PC-3 (cell line): ENCODE measurements at regions not wholly inside any gene's neighbourhood (a gene's known extent, or its start where the extent isn't known, plus 50 kb on each side); places are given as distances from the start of the nearest gene placed in this dataset.

Experiments
- ATAC-seq: fragments of 200-7000 bp; cut with Tn5 transposase; 2 replicates; pipeline ENCODE4 v1.9.1; 2020; ENCODE audit warnings: mild to moderate bottlenecking, moderate library complexity
- BruUV-seq: library from RNA; stranded (reverse); fragments of 400-500 nt; replicated peaks from 2 replicates; lab custom pipeline; 2021; lab: Mats Ljungman, UMichigan
- CTCF ChIA-PET: fragments of 300-600 bp; sonication (Branson Sonifier 250); formaldehyde crosslinking; loops from one replicate; lab custom pipeline; 2022; ENCODE audit warnings: antibody characterized with exemption; lab: Charles Lee
- POLR2A ChIA-PET: fragments of 300-600 bp; sonication (Branson Sonifier 250); formaldehyde crosslinking; loops from one replicate; lab custom pipeline; 2022; ENCODE audit warnings: antibody characterized with exemption; ENCODE audit not compliant: unreplicated experiment; lab: Charles Lee
- DNase-seq: peaks from one replicate; pipeline ENCODE4 v3.0.0-alpha.2; 2015
- H2AFZ ChIP-seq: fragments of 300-600 bp; sonication (generic); 2 replicates; pipeline ENCODE4 v1.6.0; 2016; ENCODE audit warnings: antibody characterized with exemption, low read length
- H3F3A ChIP-seq: fragments of 300-600 bp; sonication (generic); one replicate; pipeline ENCODE4 v1.6.0; 2017; ENCODE audit warnings: antibody characterized with exemption, low read length, control low read depth, mild to moderate bottlenecking; ENCODE audit not compliant: unreplicated experiment
- H3K27ac ChIP-seq: fragments of 300-600 bp; sonication (generic); 2 replicates; pipeline ENCODE4 v1.5.1; 2016; ENCODE audit warnings: mild to moderate bottlenecking, low read length
- H3K27me3 ChIP-seq: fragments of 300-600 bp; sonication (generic); 2 replicates; pipeline ENCODE4 v1.6.1; 2016; ENCODE audit warnings: low read length, mixed read lengths
- H3K36me3 ChIP-seq: fragments of 300-600 bp; sonication (generic); 2 replicates; pipeline ENCODE4 v1.6.1; 2016; ENCODE audit warnings: low read depth, mixed run types, low read length, mixed read lengths
- H3K4me1 ChIP-seq: fragments of 300-600 bp; sonication (generic); 2 replicates; pipeline ENCODE4 v1.5.1; 2016; ENCODE audit warnings: low read length; ENCODE audit not compliant: insufficient read depth
- H3K4me2 ChIP-seq: fragments of 300-600 bp; sonication (generic); 2 replicates; pipeline ENCODE4 v1.6.0; 2016; ENCODE audit warnings: low read length
- H3K4me3 ChIP-seq: fragments of 300-600 bp; sonication (generic); 2 replicates; pipeline ENCODE4 v1.5.1; 2016; ENCODE audit warnings: mild to moderate bottlenecking, low read length, mixed read lengths
- H3K79me2 ChIP-seq: fragments of 300-600 bp; sonication (generic); 2 replicates; pipeline ENCODE4 v1.6.1; 2017; ENCODE audit warnings: low read length, mixed read lengths
- H3K9ac ChIP-seq: fragments of 300-600 bp; sonication (generic); 2 replicates; pipeline ENCODE4 v1.6.0; 2016; ENCODE audit warnings: mild to moderate bottlenecking, low read length
- H3K9me2 ChIP-seq: fragments of 300-600 bp; sonication (generic); replicated peaks from 2 replicates; pipeline ENCODE4 v1.6.1; 2016; ENCODE audit warnings: mixed run types, low read length, mixed read lengths
- H3K9me3 ChIP-seq: fragments of 300-600 bp; sonication (generic); 2 replicates; pipeline ENCODE4 v1.6.1; 2016; ENCODE audit warnings: low read length, mixed read lengths
- H4K20me1 ChIP-seq: fragments of 300-600 bp; sonication (generic); 2 replicates; pipeline ENCODE4 v1.6.1; 2016; ENCODE audit warnings: low read length, mixed read lengths
- EZH2 ChIP-seq: fragments of 300-600 bp; sonication (generic); IDR thresholded peaks from one replicate; pipeline ENCODE4 v1.6.1; 2017; ENCODE audit warnings: antibody characterized with exemption, mild to moderate bottlenecking, low read length; ENCODE audit not compliant: unreplicated experiment
- EZH2phosphoT487 ChIP-seq: fragments of 300-600 bp; sonication (generic); IDR thresholded peaks from 2 replicates; pipeline ENCODE4 v1.6.1; 2018; ENCODE audit warnings: mild to moderate bottlenecking, antibody characterized with exemption, low read length, borderline replicate concordance
- intact Hi-C: fragments of 100-400 bp; cut with micrococcal nuclease; formaldehyde crosslinking; loops from 2 replicates; pipeline ENCODE4 v1.9.0; 2023
- TF ChIP-seq, protein P1 (sequence below): fragments of 300-600 bp; sonication (generic); conservative IDR thresholded peaks from 2 replicates; pipeline ENCODE4 v1.5.1; 2017; ENCODE audit warnings: antibody characterized with exemption, low read depth, mild to moderate bottlenecking, low read length

DNA sequence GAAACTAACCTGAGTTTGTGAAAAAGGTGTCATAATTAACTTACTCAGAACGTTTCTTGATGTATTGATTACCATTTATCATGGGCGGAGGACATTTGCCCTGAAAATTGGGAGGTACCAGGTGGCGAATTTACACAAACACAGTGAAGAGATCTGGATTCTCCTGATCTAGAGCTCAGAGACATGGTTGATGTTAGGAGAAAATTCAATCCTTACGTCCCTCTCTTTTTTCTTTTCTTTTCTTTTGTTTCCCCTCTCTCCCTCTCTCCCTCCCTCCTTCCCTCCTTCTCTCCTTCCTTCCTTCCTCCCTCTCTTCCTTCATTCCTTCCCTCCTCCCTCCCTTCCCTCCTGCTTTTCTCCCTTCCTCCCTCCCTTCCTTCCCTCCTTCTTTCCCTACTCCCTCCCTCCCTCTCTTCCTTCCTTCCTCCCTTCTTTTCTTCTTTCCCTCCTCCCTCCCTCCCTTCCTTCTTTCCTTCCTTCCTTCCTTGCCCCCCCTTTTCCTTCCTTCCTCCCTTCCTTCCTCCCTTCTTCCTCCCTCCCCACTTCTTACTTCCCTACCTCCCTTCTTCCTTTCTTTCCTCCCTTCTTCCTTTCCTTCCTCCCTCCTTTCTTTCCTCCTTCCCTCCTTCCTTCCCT lies 234.1 kb downstream of the OTOR start:
- Histone ChIP-seq H3K4me2 (no peak overlapping the region), H3K9ac (no peak overlapping the region), H3K9me3 (no peaks in the 10 kb centered on the region), H3K27ac (no peak overlapping the region), H3K4me1 (no peaks in the 10 kb centered on the region), H3K79me2 (no peaks in the 10 kb centered on the region), H3K9me2 (no peaks in the 10 kb centered on the region), H3K4me3 (no peak overlapping the region), H4K20me1 (no peaks in the 10 kb centered on the region), H3K27me3 (peaks cover 38% of the 10 kb centered on the region), H2AFZ (no peak overlapping the region), H3F3A (no peaks in the 10 kb centered on the region), H3K36me3 (no peaks in the 10 kb centered on the region)
- BruUV-seq, result no TSS peak
- DNase-seq (no peak), ATAC-seq (no peak)
- ChIA-PET POLR2A (no interaction called here), CTCF (no interaction called here)
- TF ChIP-seq, protein P1, sequence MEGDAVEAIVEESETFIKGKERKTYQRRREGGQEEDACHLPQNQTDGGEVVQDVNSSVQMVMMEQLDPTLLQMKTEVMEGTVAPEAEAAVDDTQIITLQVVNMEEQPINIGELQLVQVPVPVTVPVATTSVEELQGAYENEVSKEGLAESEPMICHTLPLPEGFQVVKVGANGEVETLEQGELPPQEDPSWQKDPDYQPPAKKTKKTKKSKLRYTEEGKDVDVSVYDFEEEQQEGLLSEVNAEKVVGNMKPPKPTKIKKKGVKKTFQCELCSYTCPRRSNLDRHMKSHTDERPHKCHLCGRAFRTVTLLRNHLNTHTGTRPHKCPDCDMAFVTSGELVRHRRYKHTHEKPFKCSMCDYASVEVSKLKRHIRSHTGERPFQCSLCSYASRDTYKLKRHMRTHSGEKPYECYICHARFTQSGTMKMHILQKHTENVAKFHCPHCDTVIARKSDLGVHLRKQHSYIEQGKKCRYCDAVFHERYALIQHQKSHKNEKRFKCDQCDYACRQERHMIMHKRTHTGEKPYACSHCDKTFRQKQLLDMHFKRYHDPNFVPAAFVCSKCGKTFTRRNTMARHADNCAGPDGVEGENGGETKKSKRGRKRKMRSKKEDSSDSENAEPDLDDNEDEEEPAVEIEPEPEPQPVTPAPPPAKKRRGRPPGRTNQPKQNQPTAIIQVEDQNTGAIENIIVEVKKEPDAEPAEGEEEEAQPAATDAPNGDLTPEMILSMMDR, result no peak
- TF ChIP-seq EZH2phosphoT487 (no peak), EZH2 (no peak)
- intact Hi-C loops, result no loop called here

DNA sequence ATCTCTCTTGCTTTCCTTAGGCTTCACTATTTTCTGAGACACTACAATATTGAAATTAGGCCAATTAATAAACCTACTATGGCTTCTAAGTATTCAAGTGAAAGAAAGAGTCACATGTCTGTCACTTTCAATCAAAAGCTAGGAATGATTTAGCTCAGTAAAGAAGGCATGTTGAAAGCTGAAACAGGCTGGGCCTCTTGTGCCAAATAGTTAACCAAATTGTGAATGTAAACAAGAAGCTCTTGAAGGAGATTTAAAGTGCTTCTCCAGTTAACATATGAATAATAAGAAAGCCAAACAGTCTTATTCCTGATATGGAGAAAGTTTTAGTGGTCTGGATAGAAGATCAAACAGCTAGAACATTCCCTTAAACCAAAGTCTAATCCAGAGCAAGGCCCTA lies 236.3 kb downstream of the OTOR start:
- no peak for ATAC-seq
- Histone ChIP-seq H3K9ac (no peak overlapping the region), H3K27me3 (peaks cover 48% of the 10 kb centered on the region), H2AFZ (no peak overlapping the region), H3K79me2 (no peaks in the 10 kb centered on the region), H3K4me3 (no peak overlapping the region), H4K20me1 (no peaks in the 10 kb centered on the region), H3K9me2 (no peaks in the 10 kb centered on the region), H3K36me3 (no peaks in the 10 kb centered on the region), H3F3A (no peaks in the 10 kb centered on the region), H3K9me3 (no peaks in the 10 kb centered on the region), H3K4me1 (no peaks in the 10 kb centered on the region), H3K27ac (no peak overlapping the region), H3K4me2 (no peak overlapping the region)
- intact Hi-C loops, result no loop called here
- no peak for TF ChIP-seq EZH2
- no peak for TF ChIP-seq EZH2phosphoT487
- TF ChIP-seq, protein P1, result no peak
- ChIA-PET POLR2A (no interaction called here), CTCF (no interaction called here)
- no TSS peak for BruUV-seq
- DNase-seq, result no peak

DNA sequence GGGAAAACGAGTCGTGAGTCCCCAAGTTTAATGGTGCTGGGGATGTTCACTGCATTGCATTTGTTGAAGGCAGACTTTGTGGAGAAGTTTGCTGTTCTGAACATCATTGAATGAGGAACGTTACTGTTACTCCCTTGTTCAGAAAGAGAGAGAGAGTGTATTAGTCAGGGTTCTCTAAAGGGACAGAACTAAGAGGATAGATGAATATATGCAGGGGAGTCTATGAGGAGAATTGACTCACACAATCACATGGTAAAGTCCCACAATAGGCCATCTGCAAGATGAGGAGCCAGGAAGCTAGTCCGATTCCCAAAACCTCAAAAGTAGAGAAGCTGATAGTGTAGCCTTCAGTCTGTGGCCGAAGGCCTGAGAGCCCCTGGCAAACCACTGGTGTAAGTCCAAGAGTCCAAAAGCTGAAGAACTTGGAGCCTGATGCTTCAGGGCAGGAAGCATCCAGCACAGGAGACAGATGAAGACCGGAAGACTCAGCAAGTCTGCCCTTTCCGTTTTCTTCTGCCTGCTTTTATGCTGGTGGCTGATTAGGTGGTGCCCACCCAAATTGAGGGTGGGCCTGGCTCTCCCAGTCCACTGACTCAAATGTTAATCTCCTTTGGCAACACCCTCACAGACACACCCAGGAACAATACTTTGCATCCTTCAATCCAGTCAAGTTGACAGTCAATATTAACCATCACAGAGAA lies 223.5 kb upstream of the PCSK2 start:
- ATAC-seq, result no peak
- no TSS peak for BruUV-seq
- CTCF ChIA-PET, result no interaction called here

More for the DNA sequence above, 223.5 kb upstream of the PCSK2 start:
- no peaks in the 10 kb centered on the region for H3K9me3 ChIP-seq
- TF ChIP-seq, protein P1, result no peak
- no peak for TF ChIP-seq EZH2
- TF ChIP-seq EZH2phosphoT487, result no peak
- no peaks in the 10 kb centered on the region for H3F3A ChIP-seq
- no peak overlapping the region for H3K4me2 ChIP-seq
- intact Hi-C loops, result no loop called here
- H3K36me3 ChIP-seq, result no peaks in the 10 kb centered on the region
- H3K4me3 ChIP-seq, result no peak overlapping the region
- DNase-seq, result no peak
- no peak overlapping the region for H2AFZ ChIP-seq
- POLR2A ChIA-PET, result no interaction called here
- no peaks in the 10 kb centered on the region for H3K79me2 ChIP-seq
- no peaks in the 10 kb centered on the region for H3K4me1 ChIP-seq
- H3K9ac ChIP-seq, result no peak overlapping the region
- H4K20me1 ChIP-seq, result no peaks in the 10 kb centered on the region
- no peak overlapping the region for H3K27ac ChIP-seq
- no peaks in the 10 kb centered on the region for H3K9me2 ChIP-seq
- peaks cover 64% of the 10 kb centered on the region for H3K27me3 ChIP-seq
